Epithelial cell of proximal tubule (primary cell): ENCODE measurements at regions not wholly inside any gene's neighbourhood (a gene's known extent, or its start where the extent isn't known, plus 50 kb on each side); places are given as distances from the start of the nearest gene placed in this dataset.
"Not testable (repeated sequence)": the region's sequence is repeated elsewhere in the genome, so short reads cannot be mapped to it uniquely, and the experiment has no call there.

Experiments used
- DNase-seq: peaks from one replicate; pipeline ENCODE4 v3.0.0-alpha.2; 2011; ENCODE audit warnings: low read depth
- H3K4me3 ChIP-seq: 2 replicates; pipeline ENCODE4 v1.5.1; 2011; ENCODE audit warnings: low read depth, mild to moderate bottlenecking, low read length
- TF ChIP-seq, protein P1 (sequence below): conservative IDR thresholded peaks from 2 replicates; pipeline ENCODE4 v1.5.1; 2012; ENCODE audit warnings: low read depth, mild to moderate bottlenecking, low read length

DNA sequence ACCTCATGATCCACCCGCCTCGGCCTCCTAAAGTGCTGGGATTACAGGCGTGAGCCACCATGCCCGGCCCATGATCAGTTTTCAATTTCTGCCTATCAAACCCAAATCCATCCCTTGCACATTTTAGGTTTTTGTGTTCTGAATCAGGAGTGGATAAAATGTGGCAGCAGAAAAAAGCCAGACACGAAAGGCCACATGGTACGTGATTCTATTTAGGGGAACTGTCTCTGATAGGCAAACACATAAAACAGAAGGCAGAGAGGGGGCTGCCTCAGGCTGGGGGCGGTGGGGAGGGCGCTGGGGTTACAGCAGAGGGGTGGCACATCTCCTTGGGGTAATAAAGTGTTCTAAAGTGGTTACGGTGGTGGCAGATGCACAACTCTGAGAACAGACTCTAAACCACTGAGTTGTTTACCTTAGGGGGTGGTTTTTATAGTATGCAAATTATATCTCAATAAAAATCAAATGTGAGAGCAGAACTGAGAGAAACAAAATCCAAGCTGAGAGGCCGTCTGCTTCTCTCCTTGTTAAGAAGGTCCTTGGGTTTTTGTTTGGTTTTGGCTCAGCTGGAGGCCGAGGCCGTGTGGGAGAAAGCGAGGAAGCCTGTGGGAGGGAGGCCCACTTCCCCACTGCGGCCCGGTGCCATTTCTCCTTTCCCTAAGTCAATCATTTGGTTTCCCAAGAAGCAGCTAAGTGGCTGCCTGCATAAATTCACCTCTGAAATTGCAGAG, 78.0 kb downstream of the SOWAHC start:
- TF ChIP-seq, protein P1, sequence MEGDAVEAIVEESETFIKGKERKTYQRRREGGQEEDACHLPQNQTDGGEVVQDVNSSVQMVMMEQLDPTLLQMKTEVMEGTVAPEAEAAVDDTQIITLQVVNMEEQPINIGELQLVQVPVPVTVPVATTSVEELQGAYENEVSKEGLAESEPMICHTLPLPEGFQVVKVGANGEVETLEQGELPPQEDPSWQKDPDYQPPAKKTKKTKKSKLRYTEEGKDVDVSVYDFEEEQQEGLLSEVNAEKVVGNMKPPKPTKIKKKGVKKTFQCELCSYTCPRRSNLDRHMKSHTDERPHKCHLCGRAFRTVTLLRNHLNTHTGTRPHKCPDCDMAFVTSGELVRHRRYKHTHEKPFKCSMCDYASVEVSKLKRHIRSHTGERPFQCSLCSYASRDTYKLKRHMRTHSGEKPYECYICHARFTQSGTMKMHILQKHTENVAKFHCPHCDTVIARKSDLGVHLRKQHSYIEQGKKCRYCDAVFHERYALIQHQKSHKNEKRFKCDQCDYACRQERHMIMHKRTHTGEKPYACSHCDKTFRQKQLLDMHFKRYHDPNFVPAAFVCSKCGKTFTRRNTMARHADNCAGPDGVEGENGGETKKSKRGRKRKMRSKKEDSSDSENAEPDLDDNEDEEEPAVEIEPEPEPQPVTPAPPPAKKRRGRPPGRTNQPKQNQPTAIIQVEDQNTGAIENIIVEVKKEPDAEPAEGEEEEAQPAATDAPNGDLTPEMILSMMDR, result no peak
- no peak overlapping the region for H3K4me3 ChIP-seq

DNA sequence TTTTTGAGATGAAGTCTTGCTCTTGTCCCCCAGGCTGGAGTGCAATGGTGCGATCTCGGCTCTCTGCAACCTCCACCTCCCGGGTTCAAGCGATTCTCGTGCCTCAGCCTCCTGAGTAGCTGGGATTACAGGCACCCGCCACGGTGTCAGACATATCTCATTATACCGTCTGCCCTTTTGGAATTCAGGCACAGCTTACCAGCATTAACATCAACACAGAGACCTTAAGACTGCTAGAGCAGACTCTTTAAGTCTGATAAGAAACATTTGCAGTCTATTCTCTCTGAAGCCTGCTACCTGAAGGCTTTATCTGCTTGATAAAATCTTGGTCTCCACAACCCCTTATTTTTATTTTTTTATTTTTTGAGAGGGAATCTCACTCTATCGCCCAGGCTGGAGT, 78.7 kb downstream of the SOWAHC start:
- H3K4me3 ChIP-seq, DNase-seq: not testable (repeated sequence)

More for the DNA sequence above, 78.0 kb downstream of the SOWAHC start:
- DNase-seq, result no peak

DNA sequence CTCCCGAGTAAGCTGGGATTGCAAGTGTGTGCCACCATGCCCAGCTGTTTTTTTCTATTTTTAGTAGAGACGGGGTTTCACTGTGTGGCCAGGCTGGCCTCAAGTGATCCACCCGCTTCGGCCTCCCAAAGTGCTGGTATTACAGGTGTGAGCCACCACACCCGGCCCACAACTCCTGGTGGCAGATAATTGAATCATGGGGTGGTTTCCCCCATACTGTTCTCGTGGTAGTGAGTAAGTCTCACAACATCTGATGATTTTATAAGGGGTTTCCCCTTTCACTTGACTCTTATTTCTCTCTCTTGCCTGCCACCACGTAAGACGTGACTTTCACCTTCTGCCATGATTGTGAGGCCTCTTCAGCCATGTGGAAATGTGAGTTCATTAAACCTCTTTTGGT, 79.1 kb downstream of the SOWAHC start:
- H3K4me3 ChIP-seq, DNase-seq: not testable (repeated sequence)

DNA sequence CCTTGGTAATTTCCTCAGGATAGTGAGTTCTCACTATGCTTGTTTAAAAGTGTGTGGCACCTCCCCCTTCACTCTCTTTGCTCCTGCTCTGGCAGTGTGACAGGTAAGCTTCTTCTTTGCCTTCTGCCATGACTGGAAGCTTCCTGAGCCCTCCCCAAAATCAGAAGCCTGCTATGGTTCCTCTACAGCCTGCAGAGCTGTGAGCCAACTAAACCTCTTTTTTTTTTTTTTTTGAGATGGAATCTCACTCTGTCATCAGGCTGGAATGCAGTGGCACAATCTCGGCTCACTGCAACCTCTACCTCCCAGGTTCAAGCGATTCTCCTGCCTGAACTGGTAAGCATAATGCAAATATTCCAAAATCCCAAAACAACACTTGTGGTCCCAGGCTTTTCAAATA, 80.0 kb downstream of the SOWAHC start:
- DNase-seq, result no peak
- TF ChIP-seq, protein P1, result no peak
- no peak overlapping the region for H3K4me3 ChIP-seq

DNA sequence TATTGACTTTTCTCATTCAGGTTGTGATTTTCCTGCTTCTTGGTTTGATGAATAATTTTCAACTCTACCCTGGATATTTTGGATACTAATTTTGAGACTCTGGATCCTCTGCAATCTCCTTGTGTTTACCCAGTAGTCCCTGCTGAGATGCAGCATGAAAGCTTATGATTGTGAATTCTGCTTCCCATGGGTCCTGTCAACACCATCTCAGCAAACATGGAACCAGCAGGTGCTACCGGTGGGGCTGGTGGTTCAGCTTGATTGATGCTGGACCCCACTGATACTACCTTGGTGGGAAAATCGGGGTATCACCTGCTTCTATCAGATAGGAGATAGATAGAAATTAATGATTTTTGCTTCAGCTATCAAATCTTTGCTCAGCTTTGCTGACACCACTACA, 81.1 kb downstream of the SOWAHC start:
- DNase-seq, result no peak
- TF ChIP-seq, protein P1, result no peak

DNA sequence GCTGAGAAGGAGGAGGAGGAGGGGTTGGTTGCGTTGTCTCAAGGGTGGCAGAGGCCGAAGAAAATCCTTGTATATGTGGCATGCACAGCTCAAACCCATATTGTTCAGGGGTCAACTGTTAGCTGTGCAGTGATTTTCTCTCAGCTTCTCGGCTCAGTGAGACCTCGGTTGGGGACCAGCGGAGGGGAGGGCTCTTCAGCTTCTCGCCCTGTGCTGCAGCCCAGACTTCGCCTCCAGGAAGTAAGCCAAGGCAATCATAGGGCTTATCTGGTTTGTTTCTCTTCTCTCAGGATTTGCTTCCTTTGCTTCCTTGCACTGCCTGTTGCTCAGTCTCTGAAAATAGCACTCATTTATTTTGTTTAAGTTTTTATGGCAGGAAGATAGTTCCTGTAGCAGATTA, 85.5 kb downstream of the SOWAHC start:
- TF ChIP-seq, protein P1, result no peak
- DNase-seq, result no peak
- H3K4me3 ChIP-seq, result no peak overlapping the region

More for the DNA sequence above, 81.1 kb downstream of the SOWAHC start:
- no peak overlapping the region for H3K4me3 ChIP-seq

DNA sequence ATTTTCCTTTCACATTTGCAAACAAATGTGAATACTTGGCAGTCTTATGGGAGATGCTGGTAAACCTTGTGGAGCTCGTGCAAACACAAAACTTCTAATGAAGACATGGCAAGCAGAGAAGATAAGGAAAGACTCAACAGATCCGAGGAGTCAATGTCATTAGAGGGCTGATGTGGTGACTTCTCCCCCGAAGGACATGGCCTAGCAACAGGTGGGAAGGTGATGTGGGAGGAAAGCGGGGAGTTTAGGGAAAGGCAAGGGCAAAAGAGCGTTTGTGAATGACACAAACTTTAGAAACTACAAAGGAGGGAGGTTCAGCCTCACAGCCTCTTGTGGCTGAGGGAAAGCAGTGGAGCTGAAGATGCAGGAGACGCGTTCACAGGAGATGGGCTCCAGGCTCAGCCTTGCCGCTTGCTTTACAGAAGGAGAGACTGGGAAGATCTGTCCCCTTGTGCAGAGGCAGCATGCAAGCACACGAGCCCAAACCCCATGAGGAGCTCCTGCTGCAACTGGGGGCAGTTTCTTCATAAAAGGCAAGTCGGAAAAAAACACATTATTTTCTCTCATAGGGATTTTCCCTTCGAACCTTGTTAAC, 86.6 kb downstream of the SOWAHC start:
- TF ChIP-seq, protein P1, result no peak
- no peak overlapping the region for H3K4me3 ChIP-seq
- no peak for DNase-seq

DNA sequence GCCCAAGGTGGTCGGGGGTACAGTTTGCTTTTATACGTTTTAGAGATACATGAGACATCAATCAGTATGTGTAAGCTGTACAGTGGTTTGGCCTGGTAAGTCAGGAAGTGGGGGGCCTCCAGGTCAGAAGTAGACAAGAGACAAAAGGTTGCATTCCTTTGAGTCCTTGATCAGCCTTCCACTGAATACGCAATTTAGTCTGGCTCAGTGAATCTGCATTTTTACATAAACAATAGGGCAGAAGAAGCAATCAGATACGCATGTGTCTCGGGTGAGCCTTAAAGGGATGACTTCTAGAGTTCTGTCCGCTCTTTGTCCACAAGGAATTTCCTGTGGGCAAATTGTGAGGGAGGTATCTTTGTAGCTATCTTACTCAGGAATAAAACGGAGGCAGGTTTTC, 87.2 kb downstream of the SOWAHC start:
- no peak for DNase-seq
- H3K4me3 ChIP-seq, result no peak overlapping the region
- TF ChIP-seq, protein P1, result no peak
